Natural killer cell treated with Interleukin-12 subunit alpha and Interleukin-12 subunit beta and Interleukin-15 and Interleukin-18, amount 100 ng/mL, for 72 hours (primary cell): ENCODE measurements at regions not wholly inside any gene's neighbourhood (a gene's known extent, or its start where the extent isn't known, plus 50 kb on each side); places are given as distances from the start of the nearest gene placed in this dataset.

Experiments
- ATAC-seq, 2 donors: fragments of 150-1000 bp; cut with Tn5 transposase in 1 of 2; sonication (Bioruptor Pico), chemical (Tn5 transposase) in 1 of 2; 2 replicates each; pipeline ENCODE4 v1.10.0; 2021
- DNase-seq: peaks from one replicate; pipeline ENCODE4 v3.0.0; 2022; ENCODE audit warnings: low spot score
- H3K27ac Mint-ChIP-seq, 2 donors: 1 replicate in 1 of 2; 2 replicates in 1 of 2; pipeline ENCODE4 v1.8.0; 2022; ENCODE audit warnings: mixed read lengths in 2 of 2, mild to moderate bottlenecking in 1 of 2, moderate library complexity in 1 of 2
- H3K27me3 Mint-ChIP-seq, 2 donors: 1 replicate in 1 of 2; 2 replicates in 1 of 2; pipeline ENCODE4 v1.8.0; 2022; ENCODE audit warnings: mixed read lengths in 2 of 2
- H3K36me3 Mint-ChIP-seq: one replicate; pipeline ENCODE4 v1.8.0; 2022; ENCODE audit warnings: mixed read lengths
- H3K4me1 Mint-ChIP-seq, 2 donors: 1 replicate in 1 of 2; 2 replicates in 1 of 2; pipeline ENCODE4 v1.8.0; 2022; ENCODE audit warnings: low read depth in 2 of 2, mixed read lengths in 2 of 2, mild to moderate bottlenecking in 1 of 2
- H3K4me3 Mint-ChIP-seq: one replicate; pipeline ENCODE4 v1.8.0; 2022; ENCODE audit warnings: mixed read lengths
- H3K9me3 Mint-ChIP-seq: 2 replicates; pipeline ENCODE4 v1.8.0; 2022; ENCODE audit warnings: mixed read lengths

DNA sequence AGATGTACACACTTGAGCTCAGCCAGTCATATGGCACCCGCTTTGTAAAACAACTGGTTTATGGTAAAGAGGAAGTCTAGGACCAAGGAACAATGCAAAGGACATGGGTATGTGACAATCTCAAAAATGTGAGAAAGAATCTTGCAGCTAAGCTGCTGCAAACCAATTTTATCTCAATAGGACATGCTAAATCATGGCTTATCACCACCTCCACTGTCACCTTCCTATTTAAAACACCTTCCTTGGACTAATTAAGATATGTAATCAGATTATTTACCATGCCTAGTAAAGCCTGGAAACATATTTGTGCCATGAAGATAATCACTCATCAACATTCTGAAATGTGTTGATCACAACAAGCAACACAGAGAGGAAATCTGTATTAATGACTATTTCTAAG lies 622.7 kb downstream of the CDH11 start:
- no peaks in the 10 kb centered on the region for H3K27me3 Mint-ChIP-seq
- H3K36me3 Mint-ChIP-seq = no peaks in the 10 kb centered on the region
- ATAC-seq = no peak
- H3K27ac Mint-ChIP-seq = no peak overlapping the region
- H3K9me3 Mint-ChIP-seq = peaks cover 6% of the 10 kb centered on the region
- DNase-seq = no peak
- no peaks in the 10 kb centered on the region for H3K4me1 Mint-ChIP-seq
- H3K4me3 Mint-ChIP-seq = no peak overlapping the region

GRCh38 chr16:64498363-64498762 lies 623.5 kb downstream of the CDH11 start:
- peaks cover 8% of the 10 kb centered on the region for H3K9me3 Mint-ChIP-seq
- H3K36me3 Mint-ChIP-seq = no peaks in the 10 kb centered on the region
- no peaks in the 10 kb centered on the region for H3K27me3 Mint-ChIP-seq
- H3K27ac Mint-ChIP-seq = no peak overlapping the region
- no peak overlapping the region for H3K4me3 Mint-ChIP-seq
- DNase-seq = no peak
- ATAC-seq = no peak
- no peaks in the 10 kb centered on the region for H3K4me1 Mint-ChIP-seq

GRCh38 chr16:64493709-64494108 lies 628.2 kb downstream of the CDH11 start:
- Mint-ChIP-seq H3K4me1 (no peaks in the 10 kb centered on the region), H3K27me3 (no peaks in the 10 kb centered on the region), H3K9me3 (peaks cover 19% of the 10 kb centered on the region), H3K27ac (no peak overlapping the region), H3K36me3 (peaks cover 4% of the 10 kb centered on the region), H3K4me3 (no peak overlapping the region)
- no peak for DNase-seq
- ATAC-seq = no peak

- peaks cover 6% of the 10 kb centered on the region for H3K36me3 Mint-ChIP-seq
- DNase-seq (no peak), ATAC-seq (no peak)
- H3K9me3 Mint-ChIP-seq = peaks cover 23% of the 10 kb centered on the region
- H3K27me3 Mint-ChIP-seq = no peaks in the 10 kb centered on the region
- no peak overlapping the region for H3K27ac Mint-ChIP-seq
- no peaks in the 10 kb centered on the region for H3K4me1 Mint-ChIP-seq
- H3K4me3 Mint-ChIP-seq = no peak overlapping the region
These were observed 632.4 kb downstream of the CDH11 start for GRCh38 chr16:64489449-64489848.

- Mint-ChIP-seq H3K36me3 (peaks cover 6% of the 10 kb centered on the region), H3K27me3 (no peaks in the 10 kb centered on the region), H3K4me1 (no peaks in the 10 kb centered on the region), H3K4me3 (no peak overlapping the region), H3K9me3 (peaks cover 18% of the 10 kb centered on the region), H3K27ac (no peak overlapping the region)
- DNase-seq = no peak
- no peak for ATAC-seq
These were observed 635.3 kb downstream of the CDH11 start for GRCh38 chr16:64486561-64486960.

DNA sequence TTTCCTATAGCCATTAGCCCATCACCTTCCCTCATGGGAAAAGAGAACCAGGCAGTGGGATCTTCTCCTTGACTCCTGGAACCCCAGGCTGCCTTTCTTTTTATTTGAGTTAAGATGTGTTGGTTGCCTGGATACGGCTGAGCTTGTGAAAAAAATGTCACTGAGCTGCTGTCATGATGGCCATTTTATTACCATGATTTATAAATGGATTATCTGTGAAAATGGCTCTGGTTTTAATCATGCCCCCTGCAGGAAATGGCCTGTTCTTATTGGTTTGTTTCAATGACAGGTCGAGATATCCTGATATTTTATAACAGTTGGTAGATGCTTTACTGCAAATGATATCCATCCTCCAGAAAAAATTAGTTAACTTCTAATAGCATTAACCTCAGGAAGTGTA lies 640.4 kb downstream of the CDH11 start:
- DNase-seq = no peak
- no peaks in the 10 kb centered on the region for H3K27me3 Mint-ChIP-seq
- H3K9me3 Mint-ChIP-seq = peaks cover 8% of the 10 kb centered on the region
- H3K4me1 Mint-ChIP-seq = no peaks in the 10 kb centered on the region
- no peaks in the 10 kb centered on the region for H3K36me3 Mint-ChIP-seq
- H3K27ac Mint-ChIP-seq = no peak overlapping the region
- no peak for ATAC-seq
- no peak overlapping the region for H3K4me3 Mint-ChIP-seq

- Mint-ChIP-seq H3K4me3 (no peak overlapping the region), H3K9me3 (peaks cover 11% of the 10 kb centered on the region), H3K27me3 (no peaks in the 10 kb centered on the region), H3K4me1 (no peaks in the 10 kb centered on the region), H3K27ac (no peak overlapping the region), H3K36me3 (no peaks in the 10 kb centered on the region)
- no peak for ATAC-seq
- DNase-seq = no peak
These were observed 643.5 kb downstream of the CDH11 start for GRCh38 chr16:64478252-64478906.

DNA sequence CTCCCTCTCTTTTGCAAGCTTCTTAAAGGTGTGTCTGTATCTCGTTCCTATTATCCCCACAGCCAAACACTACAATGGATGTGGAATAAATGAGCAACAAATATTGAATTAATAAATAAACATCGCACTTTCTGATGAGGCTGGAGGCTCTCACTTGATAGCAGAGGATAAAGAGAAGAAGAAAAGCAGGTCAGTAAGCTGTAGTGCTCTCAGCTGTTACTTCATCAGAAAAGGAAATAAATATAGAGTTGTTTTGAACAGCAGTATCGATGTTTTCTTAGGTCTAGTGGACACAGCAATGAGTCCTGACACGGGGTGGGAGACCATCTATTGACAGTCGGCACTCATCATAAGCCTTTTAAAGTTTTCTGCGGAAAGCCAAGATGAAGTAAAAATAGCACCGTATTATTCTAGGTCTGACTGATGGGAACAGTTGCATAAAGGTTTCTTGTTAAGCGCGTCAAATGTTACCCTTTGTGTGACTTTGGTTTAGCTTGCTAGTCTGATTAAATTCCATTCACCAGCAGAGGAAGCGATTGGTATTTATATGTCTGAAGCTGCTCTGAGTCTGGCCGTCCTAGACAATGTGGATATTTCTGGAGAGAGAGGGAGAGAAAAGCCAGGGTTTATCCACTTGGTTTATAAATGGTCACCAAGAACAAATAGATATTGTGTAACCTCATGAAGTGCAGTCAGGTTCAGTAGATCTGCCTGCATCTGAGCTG lies 646.1 kb downstream of the CDH11 start:
- H3K27ac Mint-ChIP-seq = no peak overlapping the region
- peaks cover 16% of the 10 kb centered on the region for H3K9me3 Mint-ChIP-seq
- no peaks in the 10 kb centered on the region for H3K36me3 Mint-ChIP-seq
- ATAC-seq (no peak), DNase-seq (no peak)
- no peaks in the 10 kb centered on the region for H3K27me3 Mint-ChIP-seq
- no peaks in the 10 kb centered on the region for H3K4me1 Mint-ChIP-seq
- H3K4me3 Mint-ChIP-seq = no peak overlapping the region

- Mint-ChIP-seq H3K27ac (no peak overlapping the region), H3K4me3 (no peak overlapping the region), H3K4me1 (no peaks in the 10 kb centered on the region), H3K27me3 (no peaks in the 10 kb centered on the region), H3K36me3 (no peaks in the 10 kb centered on the region), H3K9me3 (peaks cover 17% of the 10 kb centered on the region)
- DNase-seq (no peak), ATAC-seq (no peak)
These were observed 650.9 kb downstream of the CDH11 start for GRCh38 chr16:64470916-64471315.

- no peak for DNase-seq
- H3K4me3 Mint-ChIP-seq = no peak overlapping the region
- no peak for ATAC-seq
- peaks cover 15% of the 10 kb centered on the region for H3K9me3 Mint-ChIP-seq
- no peak overlapping the region for H3K27ac Mint-ChIP-seq
- H3K4me1 Mint-ChIP-seq = no peaks in the 10 kb centered on the region
- H3K36me3 Mint-ChIP-seq = peaks cover 2% of the 10 kb centered on the region
- no peaks in the 10 kb centered on the region for H3K27me3 Mint-ChIP-seq
These were observed 651.8 kb downstream of the CDH11 start for GRCh38 chr16:64469906-64470702.

DNA sequence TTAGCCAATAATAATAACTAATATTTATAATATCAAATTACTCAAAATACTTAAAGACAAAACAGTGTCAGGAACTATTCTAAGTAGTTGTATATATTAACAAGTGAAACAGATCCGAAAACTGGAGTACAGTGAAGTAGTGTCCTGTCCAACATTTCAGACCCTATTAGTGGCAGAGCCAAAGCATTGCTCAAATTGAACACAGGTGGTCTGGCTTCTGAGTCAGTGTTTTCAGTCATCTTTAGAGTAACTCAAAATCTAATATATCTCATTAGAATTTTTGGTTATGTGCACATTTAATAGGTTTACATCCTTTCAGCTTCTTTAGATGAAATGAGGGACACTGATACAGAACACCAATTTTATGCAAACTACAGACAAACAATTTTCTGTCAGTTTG lies 652.5 kb downstream of the CDH11 start:
- no peaks in the 10 kb centered on the region for H3K4me1 Mint-ChIP-seq
- H3K36me3 Mint-ChIP-seq = peaks cover 5% of the 10 kb centered on the region
- ATAC-seq (no peak), DNase-seq (no peak)
- no peaks in the 10 kb centered on the region for H3K27me3 Mint-ChIP-seq
- no peak overlapping the region for H3K27ac Mint-ChIP-seq
- H3K9me3 Mint-ChIP-seq = peaks cover 18% of the 10 kb centered on the region
- H3K4me3 Mint-ChIP-seq = no peak overlapping the region

GRCh38 chr16:64468515-64469090 lies 653.3 kb downstream of the CDH11 start:
- Mint-ChIP-seq H3K36me3 (peaks cover 5% of the 10 kb centered on the region), H3K27me3 (no peaks in the 10 kb centered on the region), H3K9me3 (peaks cover 17% of the 10 kb centered on the region), H3K4me1 (no peaks in the 10 kb centered on the region), H3K27ac (no peak overlapping the region), H3K4me3 (no peak overlapping the region)
- ATAC-seq (no peak), DNase-seq (no peak)

DNA sequence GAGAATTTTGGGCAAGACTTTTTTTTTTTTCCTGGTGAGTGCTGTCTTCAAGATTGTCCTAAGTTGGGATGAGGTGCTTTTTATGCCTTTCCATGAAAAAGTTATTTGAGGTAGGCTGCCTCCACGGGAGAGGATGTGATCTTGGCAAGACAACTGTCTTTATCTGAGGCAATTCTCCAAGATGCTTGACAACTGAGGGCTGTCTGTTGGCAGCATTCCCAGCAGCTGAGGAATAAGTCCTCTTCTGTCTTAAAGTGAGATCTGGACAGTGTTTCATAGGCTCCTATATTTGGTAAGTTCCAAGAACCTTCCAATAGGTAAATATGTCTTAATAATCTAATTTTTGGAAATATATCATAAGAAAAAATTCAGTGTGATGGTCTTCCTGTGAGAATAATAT lies 662.0 kb downstream of the CDH11 start:
- Mint-ChIP-seq H3K4me1 (no peaks in the 10 kb centered on the region), H3K9me3 (peaks cover 15% of the 10 kb centered on the region), H3K4me3 (no peak overlapping the region), H3K27me3 (no peaks in the 10 kb centered on the region), H3K36me3 (peaks cover under 1% of the 10 kb centered on the region), H3K27ac (no peak overlapping the region)
- DNase-seq (no peak), ATAC-seq (no peak)

GRCh38 chr16:64459402-64459801 lies 662.5 kb downstream of the CDH11 start:
- peaks cover 18% of the 10 kb centered on the region for H3K9me3 Mint-ChIP-seq
- ATAC-seq (no peak), DNase-seq (no peak)
- no peak overlapping the region for H3K4me3 Mint-ChIP-seq
- H3K27me3 Mint-ChIP-seq = no peaks in the 10 kb centered on the region
- no peaks in the 10 kb centered on the region for H3K4me1 Mint-ChIP-seq
- H3K36me3 Mint-ChIP-seq = no peaks in the 10 kb centered on the region
- H3K27ac Mint-ChIP-seq = no peak overlapping the region
